Lung microvascular endothelial cell (primary cell): ENCODE measurements at regions not wholly inside any gene's neighbourhood (a gene's known extent, or its start where the extent isn't known, plus 50 kb on each side); places are given as distances from the start of the nearest gene placed in this dataset.

ENCODE experiments used
- DNase-seq, 2 donors: peaks; one replicate each; pipeline versions ENCODE4 v3.0.0 to v3.0.0-alpha.2; 2010; ENCODE audit warnings: low read depth in 2 of 2

GRCh38 chr18:50444539-50444938 is 69.7 kb downstream of the SKA1 start:
- no peak for DNase-seq

GRCh38 chr18:50446629-50447028 is 71.8 kb downstream of the SKA1 start:
- DNase-seq, result no peak

- DNase-seq, result no peak
Observed at GRCh38 chr18:50447102-50447741, 72.4 kb downstream of the SKA1 start.

GRCh38 chr18:50447952-50448351 is 73.1 kb downstream of the SKA1 start:
- DNase-seq, result no peak

- no peak for DNase-seq
Observed at GRCh38 chr18:50451100-50451842, 76.4 kb downstream of the SKA1 start.

- DNase-seq, result no peak
Observed at GRCh38 chr18:50453014-50453680, 78.3 kb downstream of the SKA1 start.

GRCh38 chr18:50453732-50454131 is 78.9 kb downstream of the SKA1 start:
- no peak for DNase-seq

- no peak for DNase-seq
Observed at GRCh38 chr18:50454387-50454988, 79.6 kb downstream of the SKA1 start.

GRCh38 chr18:50456285-50456684 is 81.4 kb downstream of the SKA1 start:
- DNase-seq, result no peak

- DNase-seq, result no peak
Observed at GRCh38 chr18:50457639-50458038, 82.8 kb downstream of the SKA1 start.

- no peak for DNase-seq
Observed at GRCh38 chr18:50458366-50458765, 83.5 kb downstream of the SKA1 start.

GRCh38 chr18:50458796-50459195 is 84.0 kb downstream of the SKA1 start:
- no peak for DNase-seq

- no peak for DNase-seq
Observed at GRCh38 chr18:50460062-50460461, 85.2 kb downstream of the SKA1 start.

GRCh38 chr18:50460716-50461115 is 85.9 kb downstream of the SKA1 start:
- DNase-seq, result no peak

GRCh38 chr18:50461251-50461650 is 86.4 kb downstream of the SKA1 start:
- no peak for DNase-seq

GRCh38 chr18:50465211-50466153 is 90.6 kb downstream of the SKA1 start:
- no peak for DNase-seq

- DNase-seq, result no peak
Observed at GRCh38 chr18:50466634-50467033, 91.8 kb downstream of the SKA1 start.

GRCh38 chr18:50468807-50469206 is 91.1 kb upstream of the MAPK4 start:
- DNase-seq, result no peak

GRCh38 chr18:50469380-50469781 is 90.5 kb upstream of the MAPK4 start:
- DNase-seq, result no peak

GRCh38 chr18:50472941-50473340 is 86.9 kb upstream of the MAPK4 start:
- DNase-seq, result no peak

GRCh38 chr18:50473881-50474280 is 86.0 kb upstream of the MAPK4 start:
- DNase-seq, result no peak
